ENCODE measurements at regions not wholly inside any gene's neighbourhood (a gene's known extent, or its start where the extent isn't known, plus 50 kb on each side); places are given as distances from the start of the nearest gene placed in this dataset.
A peak's percentile ranks its signal among the peaks of the same experiment; 100 is the strongest.

- DNase-seq: no peak
Measured at GRCh38 chr2:168340931-168341330, 93.5 kb upstream of the STK39 start.

- DNase-seq: no peak
Measured at GRCh38 chr2:168343586-168343985, 96.2 kb upstream of the STK39 start.

- no peak for DNase-seq
Measured at GRCh38 chr2:168344706-168345105, 97.3 kb upstream of the STK39 start.

DNA sequence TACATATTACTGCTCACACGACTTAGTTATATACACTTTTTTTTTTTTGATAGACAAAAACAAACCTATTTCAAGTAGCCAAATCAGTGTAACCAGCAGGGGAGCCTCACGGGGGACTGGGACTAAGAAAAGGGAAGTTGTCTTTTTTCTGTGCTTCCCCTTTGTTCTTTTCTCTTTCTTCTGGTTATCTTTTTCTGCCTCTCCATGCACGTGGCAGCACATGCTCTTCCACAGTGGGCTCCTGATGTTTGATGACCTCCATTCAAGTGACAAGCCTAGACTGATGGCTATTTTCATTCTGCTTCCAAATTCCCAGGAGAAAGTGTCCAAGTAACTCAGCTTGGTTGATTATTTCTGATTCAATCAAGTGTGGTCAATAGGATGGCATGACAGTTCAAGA lies 98.2 kb upstream of the STK39 start:
- DNase-seq: no peak

- DNase-seq: peak; percentile 90
Measured at GRCh38 chr2:168346725-168347477, 99.5 kb upstream of the STK39 start.

DNA sequence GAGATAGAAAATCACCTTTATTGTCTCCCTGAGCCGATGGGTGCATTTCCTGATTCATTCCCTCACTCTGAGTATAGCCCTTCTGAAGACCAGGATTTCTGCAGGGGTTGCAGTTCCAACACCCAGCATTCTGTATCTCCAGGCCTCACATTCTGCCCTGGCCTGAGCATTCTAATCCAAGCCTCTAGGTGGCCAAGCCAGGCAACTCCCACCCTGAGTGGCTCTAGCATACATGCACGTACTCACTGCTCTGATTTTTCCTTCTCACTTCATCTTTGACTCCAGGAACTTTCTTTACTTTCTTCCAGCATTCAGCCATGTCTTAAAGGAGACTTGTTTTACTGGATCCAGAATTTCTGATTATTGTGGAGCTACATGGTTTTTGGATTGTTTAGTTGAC lies 100.7 kb upstream of the STK39 start:
- DNase-seq: peak; percentile 55

- peak; percentile 60 for DNase-seq
Measured at GRCh38 chr2:168350380-168350779, 103.0 kb upstream of the STK39 start.

GRCh38 chr2:168353251-168353650 lies 102.8 kb upstream of the CERS6 start:
- no peak for DNase-seq

- DNase-seq: no peak
Measured at GRCh38 chr2:168354499-168354898, 101.6 kb upstream of the CERS6 start.

GRCh38 chr2:168355121-168355520 lies 101.0 kb upstream of the CERS6 start:
- peak; percentile 85 for DNase-seq

- no peak for DNase-seq
Measured at GRCh38 chr2:168355779-168356476, 100.1 kb upstream of the CERS6 start.

DNA sequence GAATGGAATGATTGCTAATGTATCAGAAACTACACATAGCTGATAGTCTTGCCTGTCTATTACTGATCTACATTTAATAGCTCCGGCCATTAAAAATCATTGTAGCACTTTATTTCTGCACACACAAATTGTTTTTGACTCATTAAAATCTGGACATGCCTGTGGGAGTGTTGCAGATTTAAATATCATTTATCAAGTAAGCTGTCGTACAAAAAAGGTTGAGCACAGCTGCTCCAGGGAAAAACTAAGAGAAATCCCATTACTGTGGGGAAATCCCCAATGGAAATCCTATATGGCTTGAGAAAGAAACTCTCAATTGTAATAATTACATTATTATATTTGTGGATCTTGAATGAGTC lies 99.6 kb upstream of the CERS6 start:
- no peak for DNase-seq

DNA sequence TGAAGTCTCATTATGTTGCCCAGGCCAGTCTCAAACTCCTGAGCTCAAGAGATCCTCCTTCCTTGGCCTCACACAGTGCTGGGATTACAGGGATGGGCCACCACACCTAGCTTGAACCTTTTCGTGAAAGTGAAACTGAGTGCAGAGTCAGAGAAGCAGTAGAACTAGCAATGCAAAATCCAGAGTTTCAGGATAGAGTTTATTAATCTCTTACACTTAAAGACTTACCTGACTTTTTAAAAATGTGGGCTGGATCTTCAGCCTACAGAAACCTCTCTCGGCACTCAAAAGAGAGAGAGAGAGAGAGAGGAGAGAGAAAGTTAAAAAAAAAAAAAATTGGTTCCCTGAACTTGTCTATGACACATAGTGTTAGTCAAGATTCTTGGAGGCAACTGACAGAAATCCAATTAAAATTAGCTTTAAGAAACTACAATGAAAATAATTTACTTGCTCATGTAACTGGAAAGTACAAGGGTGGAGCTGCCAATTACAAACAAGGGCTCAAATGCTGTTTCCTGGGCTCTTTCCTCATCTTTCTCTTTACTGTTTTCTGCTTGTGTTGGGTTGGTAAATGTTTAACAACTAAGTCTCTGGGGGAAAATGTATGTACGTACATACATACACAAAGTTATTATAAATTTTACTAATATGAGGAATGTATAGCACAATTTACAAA lies 98.1 kb upstream of the CERS6 start:
- DNase-seq: no peak

- no peak for DNase-seq
Measured at GRCh38 chr2:168359082-168359481, 97.0 kb upstream of the CERS6 start.

DNA sequence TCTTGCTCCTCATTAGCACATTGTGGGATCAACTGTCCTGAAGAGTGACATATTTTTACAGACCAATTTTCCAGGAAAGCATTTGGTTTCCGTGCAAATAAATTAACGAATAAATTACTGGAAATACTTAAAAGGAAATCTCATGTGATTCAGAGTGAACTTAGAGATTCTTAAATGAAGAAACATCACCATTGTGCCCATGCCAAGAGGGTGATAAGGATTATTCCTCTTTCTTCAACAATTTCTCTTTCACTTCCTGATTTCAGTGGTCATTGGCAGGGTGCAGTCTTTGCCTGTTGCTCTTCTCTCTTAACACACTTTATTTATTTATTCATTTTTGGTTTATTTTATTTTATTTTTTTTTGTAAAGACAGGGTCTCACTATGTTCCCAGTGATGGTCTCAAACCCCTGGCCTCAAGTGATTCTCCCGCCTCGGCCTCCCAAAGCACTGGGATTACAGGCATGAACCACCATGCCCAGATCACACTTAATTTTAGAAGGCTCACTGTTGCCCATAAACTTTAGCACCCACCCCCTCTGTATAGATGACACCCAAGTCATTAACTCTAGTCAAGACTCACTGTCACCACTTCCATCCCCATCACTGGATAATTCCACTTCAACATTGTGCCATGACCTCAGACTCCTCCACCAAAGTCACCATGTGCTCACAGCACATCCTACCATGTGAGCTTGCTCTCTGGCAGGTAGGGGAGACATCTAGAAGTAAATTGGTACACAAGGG lies 92.6 kb upstream of the CERS6 start:
- no peak for DNase-seq

GRCh38 chr2:168365094-168365621 lies 90.9 kb upstream of the CERS6 start:
- no peak for DNase-seq

GRCh38 chr2:168369031-168369430 lies 87.0 kb upstream of the CERS6 start:
- no peak for DNase-seq

GRCh38 chr2:168371273-168372019 lies 84.6 kb upstream of the CERS6 start:
- DNase-seq: no peak

DNA sequence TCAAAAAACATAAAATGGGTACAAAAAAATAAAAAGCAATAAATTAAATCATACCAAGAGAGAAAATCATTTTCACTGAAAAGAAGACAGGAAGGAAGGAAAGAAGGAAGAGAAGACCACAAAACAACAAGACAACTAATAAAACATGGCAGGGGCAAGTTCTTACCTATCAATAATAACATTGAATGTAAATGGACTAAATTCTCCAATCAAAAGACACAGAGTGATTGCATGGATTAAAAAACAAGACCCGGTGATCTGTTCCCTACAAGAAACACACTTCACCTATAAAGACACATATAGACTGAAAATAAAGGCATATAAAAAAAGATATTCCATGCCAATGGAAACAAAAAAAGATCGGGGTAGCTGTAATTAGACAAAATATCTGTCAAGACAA lies 82.6 kb upstream of the CERS6 start:
- no peak for DNase-seq

DNA sequence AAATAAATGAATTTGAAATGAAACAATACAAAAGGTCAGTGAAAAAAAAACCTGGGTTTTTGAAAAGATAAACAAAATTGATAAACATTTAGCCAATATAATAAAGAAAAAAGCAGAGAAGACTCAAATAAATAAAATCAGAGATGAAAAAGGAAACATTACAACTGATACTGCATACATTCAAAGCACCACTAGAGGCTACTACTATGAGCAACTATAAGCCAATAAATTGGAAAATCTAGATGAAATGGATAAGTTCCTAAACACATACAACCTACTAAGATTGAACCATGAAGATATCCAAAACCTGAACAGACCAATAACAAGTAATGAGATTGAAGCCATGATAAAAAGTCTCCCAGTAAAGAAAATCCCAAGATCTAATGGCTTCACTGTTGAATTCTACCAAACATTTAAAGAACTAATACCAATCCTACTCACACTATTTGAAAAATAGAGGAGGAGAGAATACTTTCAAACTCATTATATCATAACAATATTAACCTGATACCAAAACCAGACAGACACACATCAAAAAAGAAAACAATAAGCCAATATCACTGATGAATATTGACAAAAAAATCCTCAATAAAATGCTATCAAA lies 80.8 kb upstream of the CERS6 start:
- DNase-seq: no peak

DNA sequence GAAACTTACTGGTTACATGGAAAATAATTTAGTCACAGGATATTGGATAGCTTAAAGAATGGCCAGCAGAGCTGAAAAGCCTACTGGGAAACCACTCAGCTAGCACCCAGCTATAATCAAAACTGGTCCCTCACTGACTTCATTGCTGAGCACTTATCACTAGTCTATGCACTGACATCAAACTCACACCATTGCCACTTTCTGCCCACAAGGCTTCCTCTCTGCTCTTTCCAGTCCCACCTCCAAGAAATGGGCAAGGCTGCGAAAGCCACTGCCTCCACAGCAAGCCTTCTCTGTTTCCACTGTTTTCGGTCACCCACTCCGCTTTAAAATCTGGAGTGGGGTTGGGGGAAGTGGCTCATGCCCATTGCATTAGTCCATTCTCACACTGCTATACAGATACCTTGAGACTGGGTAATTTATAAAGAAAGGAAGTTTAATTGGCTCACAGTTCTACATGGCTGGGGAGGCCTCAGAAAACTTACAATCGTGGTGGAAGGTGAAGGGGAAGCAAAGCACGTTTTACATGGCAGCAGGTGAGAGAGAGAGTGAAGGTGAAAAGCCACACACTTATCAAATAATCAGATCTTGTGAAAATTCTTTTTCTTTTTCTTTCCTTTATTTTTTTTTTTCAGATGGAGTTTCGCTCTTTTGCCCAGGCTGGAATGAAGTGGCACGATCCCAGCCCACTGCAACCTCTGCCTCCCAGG lies 77.0 kb upstream of the CERS6 start:
- no peak for DNase-seq

All from NCI-H526 treated with DMSO at 0.1 percent for 48 hours (cell line).